ENCODE measurements at regions not wholly inside any gene's neighbourhood (a gene's known extent, or its start where the extent isn't known, plus 50 kb on each side); places are given as distances from the start of the nearest gene placed in this dataset.

DNA sequence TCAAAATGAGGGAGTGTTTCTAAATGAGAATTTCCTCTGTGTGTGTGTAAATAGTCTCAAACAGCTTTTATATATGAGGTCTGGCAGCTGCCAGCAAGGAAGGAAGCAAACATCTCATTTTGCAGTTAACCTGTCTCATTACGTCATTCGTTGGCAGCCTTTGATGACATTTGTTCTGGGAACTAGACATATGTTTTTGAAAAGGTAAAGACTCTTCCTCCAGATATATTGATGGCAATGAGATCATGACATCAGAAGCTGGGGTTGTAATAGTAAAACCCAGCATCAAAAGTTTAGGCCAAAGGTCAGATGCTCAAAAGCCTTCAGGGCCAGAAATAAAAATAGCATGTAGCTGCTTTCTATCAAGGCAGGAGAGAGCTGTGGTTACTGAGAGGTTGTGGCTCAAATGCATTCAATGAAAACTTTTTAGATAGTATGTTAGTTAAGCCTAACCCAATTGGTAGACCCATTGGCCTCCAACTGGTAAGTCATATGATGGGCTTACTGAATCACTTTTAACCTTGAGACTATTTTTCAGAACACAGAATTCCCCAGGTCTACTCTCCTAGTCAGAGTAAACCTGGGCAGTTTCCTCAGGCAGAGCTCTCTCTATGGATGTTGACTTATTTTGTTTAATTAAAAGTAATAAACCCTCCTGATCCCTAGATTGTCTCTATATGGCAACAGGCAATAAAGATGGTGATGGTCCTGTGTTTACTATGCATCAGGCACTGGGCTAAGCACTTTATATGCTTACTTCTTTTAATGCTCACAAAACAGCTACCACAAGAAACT, 386.5 kb upstream of the CFAP20DC start:
- Histone ChIP-seq H3K4me1 (peaks cover 0 to 6% (median 0%) of the 10 kb centered on the region in 4 donors), H3K27ac (replicated peaks in 1 of 4) (no peak overlapping the region), H3K36me3 (no peaks in the 10 kb centered on the region), H3K27me3 (no peaks in the 10 kb centered on the region), H3K9me3 (no peaks in the 10 kb centered on the region), H3K4me3 (no peak overlapping the region)
- 58% methylated on average over 2 of the region's 2 CpGs for WGBS
- TF ChIP-seq POLR2A (IDR thresholded peaks at IDR 0.05; ENCODE audit: low read depth) (no peak), POLR2AphosphoS5 (IDR thresholded peaks at IDR 0.05) (no peak), EP300 (IDR thresholded peaks at IDR 0.05) (no peak)
- TF ChIP-seq, protein P1, sequence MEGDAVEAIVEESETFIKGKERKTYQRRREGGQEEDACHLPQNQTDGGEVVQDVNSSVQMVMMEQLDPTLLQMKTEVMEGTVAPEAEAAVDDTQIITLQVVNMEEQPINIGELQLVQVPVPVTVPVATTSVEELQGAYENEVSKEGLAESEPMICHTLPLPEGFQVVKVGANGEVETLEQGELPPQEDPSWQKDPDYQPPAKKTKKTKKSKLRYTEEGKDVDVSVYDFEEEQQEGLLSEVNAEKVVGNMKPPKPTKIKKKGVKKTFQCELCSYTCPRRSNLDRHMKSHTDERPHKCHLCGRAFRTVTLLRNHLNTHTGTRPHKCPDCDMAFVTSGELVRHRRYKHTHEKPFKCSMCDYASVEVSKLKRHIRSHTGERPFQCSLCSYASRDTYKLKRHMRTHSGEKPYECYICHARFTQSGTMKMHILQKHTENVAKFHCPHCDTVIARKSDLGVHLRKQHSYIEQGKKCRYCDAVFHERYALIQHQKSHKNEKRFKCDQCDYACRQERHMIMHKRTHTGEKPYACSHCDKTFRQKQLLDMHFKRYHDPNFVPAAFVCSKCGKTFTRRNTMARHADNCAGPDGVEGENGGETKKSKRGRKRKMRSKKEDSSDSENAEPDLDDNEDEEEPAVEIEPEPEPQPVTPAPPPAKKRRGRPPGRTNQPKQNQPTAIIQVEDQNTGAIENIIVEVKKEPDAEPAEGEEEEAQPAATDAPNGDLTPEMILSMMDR (IDR thresholded peaks at IDR 0.05), result no peak
- no peak for DNase-seq (ENCODE audit: extremely low spot score)
- intact Hi-C loops (cut with DNase I), result no loop called here

DNA sequence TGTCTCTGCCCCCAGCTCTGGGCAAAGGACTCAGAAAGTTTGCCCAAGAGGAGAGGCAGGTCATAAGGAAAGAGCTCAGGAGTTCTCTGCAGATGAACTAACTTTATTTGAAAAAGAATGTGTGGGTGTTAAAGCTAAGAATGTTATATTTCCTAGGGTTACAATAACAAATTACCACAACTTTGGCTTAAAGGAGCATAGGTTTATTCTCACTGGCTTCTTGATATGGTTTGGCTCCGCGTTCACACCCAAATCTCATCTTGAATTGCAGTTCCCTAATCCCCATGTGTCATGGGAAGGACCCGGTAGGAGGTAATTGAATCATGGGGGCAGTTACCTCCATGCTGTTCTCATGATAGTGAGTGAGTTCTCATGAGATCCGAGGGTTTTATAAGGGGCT, 383.7 kb upstream of the CFAP20DC start:
- no peaks in the 10 kb centered on the region for H3K9me3 ChIP-seq
- intact Hi-C loops (cut with DNase I), result no loop called here
- H3K27ac ChIP-seq (replicated peaks in 1 of 4), result no peak overlapping the region
- no peaks in the 10 kb centered on the region for H3K36me3 ChIP-seq
- no peak for TF ChIP-seq POLR2A (IDR thresholded peaks at IDR 0.05; ENCODE audit: low read depth)
- TF ChIP-seq, protein P1 (IDR thresholded peaks at IDR 0.05), result no peak
- TF ChIP-seq POLR2AphosphoS5 (IDR thresholded peaks at IDR 0.05), result no peak
- TF ChIP-seq EP300 (IDR thresholded peaks at IDR 0.05), result no peak
- H3K27me3 ChIP-seq, result no peaks in the 10 kb centered on the region
- H3K4me1 ChIP-seq, result peaks cover 0 to 6% (median 0%) of the 10 kb centered on the region in 4 donors
- WGBS, result 92% methylated on average over 4 of the region's 4 CpGs
- no peak overlapping the region for H3K4me3 ChIP-seq
- DNase-seq (ENCODE audit: extremely low spot score), result no peak

DNA sequence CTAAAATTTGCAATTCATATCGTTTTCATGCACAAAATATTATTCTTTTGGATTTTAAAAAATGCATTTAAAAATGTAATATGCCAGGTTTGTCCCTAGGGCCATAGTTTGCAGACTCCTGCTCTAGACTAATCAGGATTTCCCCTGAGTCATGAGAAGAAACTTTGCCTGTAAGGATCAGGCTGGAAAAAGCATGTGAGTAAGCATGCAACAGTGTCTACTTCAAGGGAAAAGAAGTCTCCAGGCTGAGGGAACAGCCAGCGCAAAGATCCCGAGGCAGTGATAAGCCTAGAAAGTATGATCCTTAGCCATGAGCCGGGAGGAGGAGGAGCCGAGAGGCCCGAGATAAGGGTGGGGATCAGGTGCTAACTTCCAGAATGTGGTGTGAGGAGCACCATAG, 382.8 kb upstream of the CFAP20DC start:
- peaks cover 0 to 6% (median 0%) of the 10 kb centered on the region in 4 donors for H3K4me1 ChIP-seq
- H3K4me3 ChIP-seq, result no peak overlapping the region
- H3K36me3 ChIP-seq, result no peaks in the 10 kb centered on the region
- intact Hi-C loops (cut with DNase I), result no loop called here
- 91% methylated on average over 5 of the region's 6 CpGs for WGBS
- H3K27me3 ChIP-seq, result no peaks in the 10 kb centered on the region
- H3K9me3 ChIP-seq, result no peaks in the 10 kb centered on the region
- H3K27ac ChIP-seq (replicated peaks in 1 of 4), result no peak overlapping the region
- TF ChIP-seq, protein P1 (IDR thresholded peaks at IDR 0.05), result no peak
- TF ChIP-seq POLR2AphosphoS5 (IDR thresholded peaks at IDR 0.05) (no peak), POLR2A (IDR thresholded peaks at IDR 0.05; ENCODE audit: low read depth) (no peak), EP300 (IDR thresholded peaks at IDR 0.05) (no peak)
- DNase-seq (ENCODE audit: extremely low spot score), result no peak

DNA sequence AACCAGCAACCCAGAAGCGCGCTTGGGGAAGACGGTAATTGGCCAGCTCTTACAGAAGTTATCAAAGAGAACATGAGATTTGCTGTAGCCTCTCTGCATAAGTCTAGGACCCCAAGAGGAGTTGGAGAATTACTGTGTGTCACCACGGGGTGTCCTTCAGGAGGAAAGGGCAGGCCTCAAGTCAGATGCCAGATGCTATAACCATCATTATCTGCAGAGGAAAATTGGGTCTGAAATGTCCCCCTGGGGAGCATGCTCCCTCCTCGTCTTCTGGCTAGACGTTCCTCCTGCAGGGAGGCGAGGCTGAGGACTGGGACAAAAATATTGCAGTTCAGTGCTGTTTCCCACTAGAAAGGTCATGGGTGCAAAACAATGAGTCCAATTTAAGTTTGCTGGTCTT, 380.5 kb upstream of the CFAP20DC start:
- Histone ChIP-seq H3K4me3 (no peak overlapping the region), H3K4me1 (peaks cover 0 to 8% (median 5%) of the 10 kb centered on the region in 4 donors), H3K27ac (replicated peaks in 1 of 4) (no peak overlapping the region), H3K9me3 (no peaks in the 10 kb centered on the region), H3K27me3 (no peaks in the 10 kb centered on the region), H3K36me3 (no peaks in the 10 kb centered on the region)
- WGBS, result 74% methylated on average over 6 of the region's 7 CpGs
- DNase-seq (ENCODE audit: extremely low spot score), result no peak
- intact Hi-C loops (cut with DNase I), result no loop called here
- TF ChIP-seq POLR2AphosphoS5 (IDR thresholded peaks at IDR 0.05), result no peak
- TF ChIP-seq POLR2A (IDR thresholded peaks at IDR 0.05; ENCODE audit: low read depth), result no peak
- TF ChIP-seq, protein P1 (IDR thresholded peaks at IDR 0.05), result no peak
- TF ChIP-seq EP300 (IDR thresholded peaks at IDR 0.05), result no peak
